Pancreas (tissue), 10 donors: ENCODE measurements at regions not wholly inside any gene's neighbourhood (a gene's known extent, or its start where the extent isn't known, plus 50 kb on each side); places are given as distances from the start of the nearest gene placed in this dataset.

ENCODE experiments used
- ATAC-seq, 4 donors: fragments of 200-7000 bp; cut with Tn5 transposase; one replicate each; pipeline versions ENCODE4 v1.8.0 to v1.9.1; 2020; ENCODE audit warnings: mild to moderate bottlenecking in 4 of 4, moderate library complexity in 4 of 4
- DNase-seq, 6 donors: peaks; one replicate each; pipeline ENCODE4 v3.0.0-alpha.2; 2020
- FAIRE-seq: peaks from 2 replicates; lab custom pipeline; 2012; peaks lifted over from hg19 to GRCh38; lab: Jason Lieb, UNC
- H3K27ac ChIP-seq, 4 donors: fragments of 200-600 bp; sonication (generic); 1 replicate in 3 of 4; 2 replicates in 1 of 4; pipeline versions ENCODE4 v1.5.0 to v1.8.0; 2020
- H3K27me3 ChIP-seq, 4 donors: fragments of 200-600 bp; one replicate each; pipeline ENCODE4 v1.8.0; 2021
- H3K36me3 ChIP-seq, 3 donors: fragments of 200-600 bp; sonication (generic) in 1 of 3; one replicate each; pipeline versions ENCODE4 v1.5.0 to v1.8.0; 2020 to 2021
- H3K4me1 ChIP-seq, 3 donors: fragments of 200-600 bp; one replicate each; pipeline ENCODE4 v1.8.0; 2021
- H3K4me3 ChIP-seq, 4 donors: fragments of 200-600 bp; sonication (generic) in 2 of 4; one replicate each; pipeline versions ENCODE4 v1.5.0 to v1.8.0; 2020 to 2021
- H3K9me3 ChIP-seq, 4 donors: fragments of 200-600 bp; one replicate each; pipeline ENCODE4 v1.8.0; 2021
- CTCF ChIP-seq, 4 donors: fragments of 200-600 bp; sonication (generic) in 3 of 4; IDR thresholded peaks; one replicate each; pipeline versions ENCODE4 v1.5.0 to v1.8.0; 2021; ENCODE audit warnings: antibody characterized with exemption in 4 of 4
- WGBS, 2 donors: extraction: QIAGEN DNeasy Blood & Tissue Kit; methylation state at CpG; one replicate each; pipeline ENCODE4 v1.1.7; 2013; 5-methylcytosine and 5-hydroxymethylcytosine counted together
- intact Hi-C, 3 donors: fragments of 100-400 bp; cut with DNase I; formaldehyde crosslinking; loops; one replicate each; pipeline versions ENCODE4 v1.11.1 to v1.14.2; 2022
- donor health status: healthy with polysubstance abuse.
- donor health status: DM: no; HTN: no; CAD: no; lungs with moderate emphysema.
- donor health status: DM: no; HTN: no; CAD: no.
- donor health status: control.
- donor health status: control.
- donor health status: Bipolar disorder and iron deficiency.
- donor health status: DM: yes; HTN: yes; CAD: no.
- donor health status: DM: no; HTN: no; CAD: no.
- donor health status: DM: no; HTN: no; CAD: no.
- donor health status: DM: yes; HTN: yes; CAD: no.

- no peaks in the 10 kb centered on the region for H3K9me3 ChIP-seq
- no peaks in the 10 kb centered on the region for H3K27me3 ChIP-seq
- TF ChIP-seq CTCF (IDR thresholded peaks at IDR 0.05): no peak
- no peaks in the 10 kb centered on the region for H3K4me1 ChIP-seq
- H3K36me3 ChIP-seq: no peaks in the 10 kb centered on the region
- no peak for FAIRE-seq
- no peak for ATAC-seq
- H3K4me3 ChIP-seq: no peak overlapping the region
- intact Hi-C loops: no loop called here
- H3K27ac ChIP-seq: no peak overlapping the region
- no peak for DNase-seq
Measured at GRCh38 chr13:67505376-67505775, 275.2 kb upstream of the PCDH9 start.

- no peak for ATAC-seq
- Histone ChIP-seq H3K4me3 (no peak overlapping the region), H3K27me3 (no peaks in the 10 kb centered on the region), H3K27ac (no peak overlapping the region), H3K36me3 (no peaks in the 10 kb centered on the region), H3K4me1 (no peaks in the 10 kb centered on the region), H3K9me3 (no peaks in the 10 kb centered on the region)
- 47 to 60% methylated on average over 3 of the region's 3 CpGs for WGBS, 2 donors
- DNase-seq: no peak
- intact Hi-C loops: no loop called here
- no peak for TF ChIP-seq CTCF (IDR thresholded peaks at IDR 0.05)
- no peak for FAIRE-seq
Measured at GRCh38 chr13:67498948-67499347, 268.8 kb upstream of the PCDH9 start.

GRCh38 chr13:67493835-67494234 is 263.7 kb upstream of the PCDH9 start:
- intact Hi-C loops: no loop called here
- no peak for ATAC-seq
- H3K36me3 ChIP-seq: no peaks in the 10 kb centered on the region
- no peak overlapping the region for H3K4me3 ChIP-seq
- no peak for FAIRE-seq
- no peak overlapping the region for H3K27ac ChIP-seq
- no peaks in the 10 kb centered on the region for H3K4me1 ChIP-seq
- no peaks in the 10 kb centered on the region for H3K9me3 ChIP-seq
- WGBS, 2 donors: 12 to 15% methylated on average over 1 of the region's 1 CpG
- DNase-seq: no peak
- no peaks in the 10 kb centered on the region for H3K27me3 ChIP-seq
- no peak for TF ChIP-seq CTCF (IDR thresholded peaks at IDR 0.05)

- Histone ChIP-seq H3K9me3 (no peaks in the 10 kb centered on the region), H3K36me3 (no peaks in the 10 kb centered on the region), H3K27me3 (no peaks in the 10 kb centered on the region), H3K27ac (no peak overlapping the region), H3K4me3 (no peak overlapping the region), H3K4me1 (no peaks in the 10 kb centered on the region)
- FAIRE-seq: no peak
- no peak for TF ChIP-seq CTCF (IDR thresholded peaks at IDR 0.05)
- DNase-seq: no peak
- no peak for ATAC-seq
- intact Hi-C loops: no loop called here
- WGBS, 2 donors: 38 to 52% methylated on average over 2 of the region's 2 CpGs
Measured at GRCh38 chr13:67489016-67489415, 258.9 kb upstream of the PCDH9 start.

GRCh38 chr13:67481445-67481844 is 251.3 kb upstream of the PCDH9 start:
- no peaks in the 10 kb centered on the region for H3K27me3 ChIP-seq
- FAIRE-seq (no peak), ATAC-seq (no peak), DNase-seq (no peak)
- no peaks in the 10 kb centered on the region for H3K9me3 ChIP-seq
- 49 to 68% methylated on average over 1 of the region's 1 CpG for WGBS, 2 donors
- H3K27ac ChIP-seq: no peak overlapping the region
- TF ChIP-seq CTCF (IDR thresholded peaks at IDR 0.05): no peak
- intact Hi-C loops: no loop called here
- H3K4me1 ChIP-seq: no peaks in the 10 kb centered on the region
- H3K4me3 ChIP-seq: no peak overlapping the region
- H3K36me3 ChIP-seq: no peaks in the 10 kb centered on the region
